ENCODE measurements at regions not wholly inside any gene's neighbourhood (a gene's known extent, or its start where the extent isn't known, plus 50 kb on each side); places are given as distances from the start of the nearest gene placed in this dataset.

DNA sequence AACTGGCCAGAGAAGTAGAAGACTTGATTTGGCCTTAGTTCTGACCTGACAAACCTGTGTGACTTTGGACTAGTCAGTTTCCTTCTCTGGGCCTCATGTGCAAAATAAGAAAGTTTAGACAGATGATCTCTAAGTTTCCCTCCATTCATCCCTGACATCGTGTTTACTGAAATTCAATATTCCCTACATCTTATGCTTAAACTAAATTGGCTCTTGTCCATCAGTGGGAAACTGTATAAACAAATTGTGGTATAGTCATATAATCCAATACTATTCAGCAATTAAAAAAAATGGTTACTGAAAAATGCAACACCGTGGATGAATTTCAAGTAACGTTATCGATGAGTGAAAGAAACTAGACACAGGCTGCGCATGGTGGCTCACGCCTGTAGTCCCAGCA, 64.4 kb upstream of the HRH1 start:
- peaks cover 0 to 37% (median 0%) of the 10 kb centered on the region in 5 donors for H3K4me1 ChIP-seq (ENCODE audit: control insufficient read depth in 5 of 5, insufficient read depth in 5 of 5, low read length in 5 of 5)
- H3K9me3 ChIP-seq (ENCODE audit: control insufficient read depth in 5 of 5, low read length in 5 of 5), result no peaks in the 10 kb centered on the region
- H3K9ac ChIP-seq (ENCODE audit: low read length in 5 of 5), result no peak overlapping the region
- no peak overlapping the region for H3K4me3 ChIP-seq (ENCODE audit: low read depth in 1 of 5, low read length in 5 of 5)
- no peaks in the 10 kb centered on the region for H3K36me3 ChIP-seq (ENCODE audit: control insufficient read depth in 5 of 5, insufficient read depth in 5 of 5, low read length in 5 of 5)
- H3K27ac ChIP-seq (ENCODE audit: low read depth, low read length), result no peak overlapping the region
- peaks cover 0 to 5% (median 2%) of the 10 kb centered on the region in 5 donors for H3K27me3 ChIP-seq (ENCODE audit: control insufficient read depth in 5 of 5, insufficient read depth in 4 of 5, low read length in 5 of 5)

DNA sequence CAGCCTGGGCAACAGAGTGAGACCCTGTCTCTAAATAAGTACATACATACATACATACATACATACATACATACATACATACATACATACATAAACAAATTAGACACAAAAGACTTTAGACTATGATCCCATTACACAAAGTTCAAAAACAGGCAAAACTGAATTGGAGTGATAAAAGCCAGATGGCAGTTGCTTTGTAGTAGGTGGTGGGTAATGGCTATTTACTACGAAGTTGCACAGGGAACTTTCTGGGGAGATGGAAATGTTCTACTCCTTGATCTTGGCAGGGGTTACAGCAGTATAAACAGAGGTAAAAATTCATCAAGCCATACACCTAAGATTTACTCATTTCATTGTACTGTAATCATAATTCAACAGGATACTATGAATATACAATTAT, 63.7 kb upstream of the HRH1 start:
- Histone ChIP-seq H3K9me3 (ENCODE audit: control insufficient read depth in 5 of 5, low read length in 5 of 5) (no peaks in the 10 kb centered on the region), H3K4me3 (ENCODE audit: low read depth in 1 of 5, low read length in 5 of 5) (no peak overlapping the region), H3K27ac (ENCODE audit: low read depth, low read length) (no peak overlapping the region), H3K4me1 (ENCODE audit: control insufficient read depth in 5 of 5, insufficient read depth in 5 of 5, low read length in 5 of 5) (peaks cover 0 to 37% (median 0%) of the 10 kb centered on the region in 5 donors), H3K36me3 (ENCODE audit: control insufficient read depth in 5 of 5, insufficient read depth in 5 of 5, low read length in 5 of 5) (no peaks in the 10 kb centered on the region), H3K9ac (ENCODE audit: low read length in 5 of 5) (no peak overlapping the region), H3K27me3 (ENCODE audit: control insufficient read depth in 5 of 5, insufficient read depth in 4 of 5, low read length in 5 of 5) (peaks cover 0 to 8% (median 2%) of the 10 kb centered on the region in 5 donors)

DNA sequence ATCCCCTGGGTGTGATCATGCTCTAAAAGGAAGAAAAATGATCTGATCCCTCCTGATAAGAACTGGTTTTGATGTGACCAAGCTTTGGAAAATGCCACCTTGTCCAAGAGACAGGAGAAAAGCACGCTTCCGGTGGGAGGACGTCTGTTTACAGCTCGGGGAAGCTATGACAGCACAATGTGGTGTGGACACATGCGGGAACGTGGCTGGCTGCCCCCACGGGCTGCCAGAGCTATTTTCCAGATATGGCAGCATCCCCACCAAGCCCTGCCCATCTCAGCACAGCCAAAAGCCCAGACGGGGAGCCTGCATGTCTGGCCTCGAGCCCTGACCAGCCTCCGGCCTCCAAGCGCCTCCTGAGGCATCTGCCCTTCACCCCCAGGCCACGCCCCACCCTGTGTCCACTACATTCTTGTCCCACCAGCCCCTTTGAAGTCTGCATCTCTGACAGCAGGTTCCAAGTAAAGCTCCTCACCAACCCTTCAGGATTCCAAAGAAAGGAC, 63.2 kb upstream of the HRH1 start:
- Histone ChIP-seq H3K9ac (ENCODE audit: low read length in 5 of 5) (no peak overlapping the region), H3K27me3 (ENCODE audit: control insufficient read depth in 5 of 5, insufficient read depth in 4 of 5, low read length in 5 of 5) (peaks cover 0 to 8% (median 4%) of the 10 kb centered on the region in 5 donors), H3K27ac (ENCODE audit: low read depth, low read length) (no peak overlapping the region), H3K4me1 (ENCODE audit: control insufficient read depth in 5 of 5, insufficient read depth in 5 of 5, low read length in 5 of 5) (peaks cover 0 to 38% (median 2%) of the 10 kb centered on the region in 5 donors), H3K9me3 (ENCODE audit: control insufficient read depth in 5 of 5, low read length in 5 of 5) (no peaks in the 10 kb centered on the region), H3K4me3 (ENCODE audit: low read depth in 1 of 5, low read length in 5 of 5) (no peak overlapping the region), H3K36me3 (ENCODE audit: control insufficient read depth in 5 of 5, insufficient read depth in 5 of 5, low read length in 5 of 5) (no peaks in the 10 kb centered on the region)

DNA sequence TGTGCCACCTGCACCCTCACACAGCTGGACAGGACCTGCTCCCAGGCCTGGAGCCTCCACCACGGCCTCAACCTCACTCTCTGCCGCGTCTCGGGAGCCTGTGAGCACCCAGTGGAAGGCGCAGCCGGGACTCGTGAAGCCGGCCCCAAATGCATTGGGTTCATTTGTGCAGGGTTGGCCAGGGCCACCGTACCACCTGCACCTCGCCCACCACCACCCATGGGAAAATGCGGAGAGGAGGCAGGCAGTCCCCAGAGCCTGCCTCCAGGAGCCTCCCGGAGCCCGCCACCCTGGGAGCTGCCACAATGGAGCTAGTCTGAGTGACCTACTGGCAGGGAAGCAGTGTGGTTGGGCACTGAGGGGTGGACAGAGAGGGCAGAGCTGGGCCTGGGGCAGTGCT, 62.5 kb upstream of the HRH1 start:
- Histone ChIP-seq H3K27me3 (ENCODE audit: control insufficient read depth in 5 of 5, insufficient read depth in 4 of 5, low read length in 5 of 5) (peaks cover 0 to 12% (median 7%) of the 10 kb centered on the region in 5 donors), H3K27ac (ENCODE audit: low read depth, low read length) (no peak overlapping the region), H3K9ac (ENCODE audit: low read length in 5 of 5) (no peak overlapping the region), H3K36me3 (ENCODE audit: control insufficient read depth in 5 of 5, insufficient read depth in 5 of 5, low read length in 5 of 5) (no peaks in the 10 kb centered on the region), H3K9me3 (ENCODE audit: control insufficient read depth in 5 of 5, low read length in 5 of 5) (no peaks in the 10 kb centered on the region), H3K4me1 (ENCODE audit: control insufficient read depth in 5 of 5, insufficient read depth in 5 of 5, low read length in 5 of 5) (peaks cover 0 to 45% (median 8%) of the 10 kb centered on the region in 5 donors), H3K4me3 (ENCODE audit: low read depth in 1 of 5, low read length in 5 of 5) (no peak overlapping the region)

DNA sequence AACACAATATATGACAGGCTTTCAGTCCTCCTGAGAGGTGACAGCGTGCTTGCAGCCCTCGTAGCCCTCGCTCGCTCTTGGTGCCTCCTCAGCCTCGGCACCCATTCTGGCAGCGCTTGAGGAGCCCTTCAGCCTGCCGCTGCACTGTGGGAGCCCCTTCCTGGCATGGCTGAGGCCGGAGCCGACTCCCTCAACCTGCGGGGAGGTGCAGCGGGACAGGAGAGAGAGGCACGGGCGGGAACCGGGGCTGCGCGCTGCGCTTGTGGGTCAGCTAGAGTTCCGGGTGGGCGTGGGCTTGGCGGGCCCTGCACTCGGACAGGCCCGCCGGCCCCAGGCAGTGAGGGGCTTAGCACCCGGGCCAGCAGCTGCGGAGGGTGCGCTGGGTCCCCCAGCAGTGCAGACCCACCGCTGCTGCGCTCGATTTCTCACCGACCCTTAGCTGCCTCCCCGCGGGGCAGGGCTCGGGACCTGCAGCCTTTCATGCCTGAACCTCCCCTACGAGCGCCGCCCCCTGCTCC, 60.4 kb upstream of the HRH1 start:
- Histone ChIP-seq H3K27ac (ENCODE audit: low read depth, low read length) (no peak overlapping the region), H3K27me3 (ENCODE audit: control insufficient read depth in 5 of 5, insufficient read depth in 4 of 5, low read length in 5 of 5) (peaks cover 0 to 12% (median 8%) of the 10 kb centered on the region in 5 donors), H3K4me1 (ENCODE audit: control insufficient read depth in 5 of 5, insufficient read depth in 5 of 5, low read length in 5 of 5) (peaks cover 0 to 40% (median 12%) of the 10 kb centered on the region in 5 donors), H3K36me3 (ENCODE audit: control insufficient read depth in 5 of 5, insufficient read depth in 5 of 5, low read length in 5 of 5) (no peaks in the 10 kb centered on the region), H3K9me3 (ENCODE audit: control insufficient read depth in 5 of 5, low read length in 5 of 5) (no peaks in the 10 kb centered on the region), H3K9ac (ENCODE audit: low read length in 5 of 5) (no peak overlapping the region), H3K4me3 (ENCODE audit: low read depth in 1 of 5, low read length in 5 of 5) (no peak overlapping the region)

DNA sequence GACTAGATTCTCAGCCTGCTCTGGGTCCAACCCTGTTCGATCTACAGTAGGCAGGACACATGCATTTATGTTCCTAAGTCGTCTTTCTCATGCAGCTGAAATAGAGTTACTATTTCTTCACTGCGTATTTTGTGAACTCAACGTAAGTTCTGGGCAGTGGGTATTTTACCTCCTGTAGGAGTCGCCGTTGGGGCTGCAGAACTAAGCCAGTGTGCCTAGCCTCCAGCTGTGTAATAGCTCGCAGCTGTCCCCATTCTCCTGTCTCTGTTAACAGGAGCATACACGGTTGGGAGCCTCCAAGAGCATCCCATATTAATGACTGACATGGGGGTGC, 58.4 kb upstream of the HRH1 start:
- Histone ChIP-seq H3K9me3 (ENCODE audit: control insufficient read depth in 5 of 5, low read length in 5 of 5) (no peaks in the 10 kb centered on the region), H3K27ac (ENCODE audit: low read depth, low read length) (no peak overlapping the region), H3K4me1 (ENCODE audit: control insufficient read depth in 5 of 5, insufficient read depth in 5 of 5, low read length in 5 of 5) (peaks cover 0 to 37% (median 12%) of the 10 kb centered on the region in 5 donors), H3K27me3 (ENCODE audit: control insufficient read depth in 5 of 5, insufficient read depth in 4 of 5, low read length in 5 of 5) (peaks cover 0 to 12% (median 8%) of the 10 kb centered on the region in 5 donors), H3K9ac (ENCODE audit: low read length in 5 of 5) (no peak overlapping the region), H3K36me3 (ENCODE audit: control insufficient read depth in 5 of 5, insufficient read depth in 5 of 5, low read length in 5 of 5) (no peaks in the 10 kb centered on the region), H3K4me3 (ENCODE audit: low read depth in 1 of 5, low read length in 5 of 5) (peak overlapping the region in 2 of 5 donors; percentile 25 to 54)

DNA sequence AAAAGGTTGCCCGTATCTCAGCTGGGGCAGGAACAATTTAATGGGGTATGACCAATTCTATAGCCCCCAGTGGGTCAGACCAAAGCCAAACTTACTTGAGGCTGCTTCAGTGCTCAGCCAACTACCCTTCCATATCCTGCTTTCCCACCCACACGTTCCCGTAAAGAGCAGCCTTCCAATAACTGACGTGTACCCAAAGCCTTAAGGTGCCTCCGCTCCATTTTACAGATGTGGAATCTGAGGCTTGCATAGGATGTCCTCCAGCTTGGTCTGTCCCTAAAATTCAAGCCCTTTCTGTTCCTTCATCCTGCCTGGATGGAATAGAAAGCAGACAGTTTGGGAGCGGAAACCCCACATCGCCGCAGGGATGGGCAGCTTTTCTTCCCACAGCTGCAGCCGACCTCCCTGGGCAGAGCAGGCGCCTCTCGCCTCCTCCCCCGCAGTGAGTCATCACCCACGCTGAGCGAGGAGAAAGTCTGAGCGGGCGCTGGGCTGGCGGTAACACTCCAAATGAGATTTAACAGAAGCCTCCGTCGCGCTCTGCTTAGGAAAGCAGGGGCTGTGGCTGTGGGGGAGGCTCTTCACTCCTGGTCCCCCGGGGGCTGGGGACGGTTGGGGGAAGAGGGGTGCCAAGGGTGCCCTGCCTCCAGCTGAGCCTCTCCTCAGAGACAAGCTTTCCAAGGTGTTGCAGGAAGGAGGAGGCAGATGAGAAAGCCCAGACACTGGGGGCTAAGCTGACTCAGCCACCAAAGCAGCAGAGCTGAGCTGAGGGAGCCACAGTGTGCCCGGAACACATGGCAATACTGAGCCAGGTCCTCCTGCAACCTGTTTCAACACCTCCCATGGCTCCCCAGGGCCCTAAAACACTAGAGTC, 57.8 kb upstream of the HRH1 start:
- Histone ChIP-seq H3K9ac (ENCODE audit: low read length in 5 of 5) (no peak overlapping the region), H3K9me3 (ENCODE audit: control insufficient read depth in 5 of 5, low read length in 5 of 5) (peaks cover 0 to under 1% (median 0%) of the 10 kb centered on the region in 5 donors), H3K27me3 (ENCODE audit: control insufficient read depth in 5 of 5, insufficient read depth in 4 of 5, low read length in 5 of 5) (peaks cover 0 to 12% (median 8%) of the 10 kb centered on the region in 5 donors), H3K4me3 (ENCODE audit: low read depth in 1 of 5, low read length in 5 of 5) (peak overlapping the region; percentile 25 to 60 (median 43)), H3K36me3 (ENCODE audit: control insufficient read depth in 5 of 5, insufficient read depth in 5 of 5, low read length in 5 of 5) (no peaks in the 10 kb centered on the region), H3K27ac (ENCODE audit: low read depth, low read length) (no peak overlapping the region), H3K4me1 (ENCODE audit: control insufficient read depth in 5 of 5, insufficient read depth in 5 of 5, low read length in 5 of 5) (peaks cover 0 to 32% (median 12%) of the 10 kb centered on the region in 5 donors)

DNA sequence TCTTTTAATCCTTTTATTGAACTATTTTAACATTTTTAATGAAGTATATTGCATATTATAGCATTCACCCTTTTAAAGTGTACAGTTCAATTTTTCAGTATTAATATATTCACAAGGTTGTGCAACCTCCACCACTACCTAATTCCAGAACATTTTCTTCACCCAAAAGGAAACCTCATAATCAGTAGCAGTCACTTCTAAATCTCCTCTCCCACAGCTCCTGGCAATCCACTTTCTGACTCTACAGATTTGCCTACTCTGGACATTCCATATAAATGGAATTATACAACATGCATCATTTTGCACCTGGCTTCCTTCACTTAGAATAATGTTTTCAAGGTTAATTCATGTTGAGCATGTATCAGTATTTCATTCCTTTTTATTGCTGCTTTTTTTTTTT, 55.0 kb upstream of the HRH1 start:
- Histone ChIP-seq H3K4me1 (ENCODE audit: control insufficient read depth in 5 of 5, insufficient read depth in 5 of 5, low read length in 5 of 5) (peaks cover 0 to 15% (median 11%) of the 10 kb centered on the region in 5 donors), H3K27ac (ENCODE audit: low read depth, low read length) (no peak overlapping the region), H3K36me3 (ENCODE audit: control insufficient read depth in 5 of 5, insufficient read depth in 5 of 5, low read length in 5 of 5) (no peaks in the 10 kb centered on the region), H3K9ac (ENCODE audit: low read length in 5 of 5) (no peak overlapping the region), H3K4me3 (ENCODE audit: low read depth in 1 of 5, low read length in 5 of 5) (no peak overlapping the region), H3K9me3 (ENCODE audit: control insufficient read depth in 5 of 5, low read length in 5 of 5) (peaks cover 0 to 9% (median 0%) of the 10 kb centered on the region in 5 donors), H3K27me3 (ENCODE audit: control insufficient read depth in 5 of 5, insufficient read depth in 4 of 5, low read length in 5 of 5) (peaks cover 0 to 10% (median 4%) of the 10 kb centered on the region in 5 donors)

All from subcutaneous abdominal adipose tissue (tissue), 5 donors.